Memory B cell (primary cell): ENCODE measurements at regions not wholly inside any gene's neighbourhood (a gene's known extent, or its start where the extent isn't known, plus 50 kb on each side); places are given as distances from the start of the nearest gene placed in this dataset.
"Not testable (repeated sequence)": the region's sequence is repeated elsewhere in the genome, so short reads cannot be mapped to it uniquely, and the experiment has no call there.

Experiments
- ATAC-seq: fragments of 150-1000 bp; cut with Tn5 transposase; 2 replicates; pipeline ENCODE4 v1.10.0; 2021; ENCODE audit warnings: low read depth, mild to moderate bottlenecking, moderate library complexity
- DNase-seq, 2 donors: peaks; one replicate each; pipeline ENCODE4 v3.0.0; 2022; ENCODE audit warnings: low spot score in 2 of 2
- H3K27ac Mint-ChIP-seq: one replicate; pipeline ENCODE4 v1.8.0; 2022; ENCODE audit warnings: mild to moderate bottlenecking, moderate library complexity, mixed read lengths
- H3K27me3 Mint-ChIP-seq: one replicate; pipeline ENCODE4 v1.8.0; 2022; ENCODE audit warnings: mixed read lengths
- H3K36me3 Mint-ChIP-seq: one replicate; pipeline ENCODE4 v1.8.0; 2022; ENCODE audit warnings: mild to moderate bottlenecking, mixed read lengths
- H3K4me1 Mint-ChIP-seq: one replicate; pipeline ENCODE4 v1.8.0; 2022; ENCODE audit warnings: mixed read lengths
- H3K4me3 Mint-ChIP-seq: one replicate; pipeline ENCODE4 v1.8.0; 2022; ENCODE audit warnings: mild to moderate bottlenecking, moderate library complexity, mixed read lengths
- H3K9me3 Mint-ChIP-seq: one replicate; pipeline ENCODE4 v1.8.0; 2022; ENCODE audit warnings: mixed read lengths

- not testable (repeated sequence) for ATAC-seq, H3K4me3 Mint-ChIP-seq, H3K27me3 Mint-ChIP-seq, H3K27ac Mint-ChIP-seq, H3K36me3 Mint-ChIP-seq, H3K9me3 Mint-ChIP-seq, H3K4me1 Mint-ChIP-seq, DNase-seq
These were observed 176.4 kb downstream of the AKR1D1 start for GRCh38 chr7:138252666-138253065.

- ATAC-seq (no peak), DNase-seq (no peak)
- Mint-ChIP-seq H3K27me3 (no peaks in the 10 kb centered on the region), H3K4me3 (no peak overlapping the region), H3K9me3 (peaks cover 3% of the 10 kb centered on the region), H3K27ac (no peak overlapping the region), H3K4me1 (no peaks in the 10 kb centered on the region), H3K36me3 (no peaks in the 10 kb centered on the region)
These were observed 178.2 kb downstream of the AKR1D1 start for GRCh38 chr7:138254444-138254843.

GRCh38 chr7:138257459-138258196 is 181.4 kb downstream of the AKR1D1 start:
- no peaks in the 10 kb centered on the region for H3K4me1 Mint-ChIP-seq
- DNase-seq = no peak
- H3K4me3 Mint-ChIP-seq = no peak overlapping the region
- H3K27ac Mint-ChIP-seq = no peak overlapping the region
- H3K9me3 Mint-ChIP-seq = peaks cover 3% of the 10 kb centered on the region
- H3K27me3 Mint-ChIP-seq = no peaks in the 10 kb centered on the region
- no peak for ATAC-seq
- H3K36me3 Mint-ChIP-seq = no peaks in the 10 kb centered on the region

- Mint-ChIP-seq H3K4me3 (no peak overlapping the region), H3K27me3 (no peaks in the 10 kb centered on the region), H3K36me3 (no peaks in the 10 kb centered on the region), H3K4me1 (no peaks in the 10 kb centered on the region), H3K9me3 (peaks cover 1% of the 10 kb centered on the region), H3K27ac (no peak overlapping the region)
- no peak for ATAC-seq
- DNase-seq = no peak
These were observed 181.9 kb downstream of the AKR1D1 start for GRCh38 chr7:138258197-138258559.

GRCh38 chr7:138259675-138260074 is 183.4 kb downstream of the AKR1D1 start:
- DNase-seq (no peak), ATAC-seq (no peak)
- Mint-ChIP-seq H3K4me3 (no peak overlapping the region), H3K27ac (no peak overlapping the region), H3K36me3 (no peaks in the 10 kb centered on the region), H3K4me1 (no peaks in the 10 kb centered on the region), H3K27me3 (no peaks in the 10 kb centered on the region), H3K9me3 (no peaks in the 10 kb centered on the region)

GRCh38 chr7:138267934-138268333 is 191.7 kb downstream of the AKR1D1 start:
- Mint-ChIP-seq H3K4me1 (no peaks in the 10 kb centered on the region), H3K4me3 (no peak overlapping the region), H3K27me3 (no peaks in the 10 kb centered on the region), H3K27ac (no peak overlapping the region), H3K9me3 (no peaks in the 10 kb centered on the region), H3K36me3 (no peaks in the 10 kb centered on the region)
- DNase-seq (no peak), ATAC-seq (no peak)

- no peaks in the 10 kb centered on the region for H3K9me3 Mint-ChIP-seq
- H3K27ac Mint-ChIP-seq = no peak overlapping the region
- ATAC-seq (no peak), DNase-seq (no peak)
- H3K4me3 Mint-ChIP-seq = no peak overlapping the region
- H3K4me1 Mint-ChIP-seq = no peaks in the 10 kb centered on the region
- no peaks in the 10 kb centered on the region for H3K36me3 Mint-ChIP-seq
- H3K27me3 Mint-ChIP-seq = no peaks in the 10 kb centered on the region
These were observed 183.2 kb upstream of the TRIM24 start for GRCh38 chr7:138276891-138277290.

GRCh38 chr7:138278601-138279000 is 181.5 kb upstream of the TRIM24 start:
- DNase-seq = no peak
- H3K27ac Mint-ChIP-seq = no peak overlapping the region
- H3K27me3 Mint-ChIP-seq = no peaks in the 10 kb centered on the region

GRCh38 chr7:138282997-138283396 is 177.1 kb upstream of the TRIM24 start:
- no peaks in the 10 kb centered on the region for H3K9me3 Mint-ChIP-seq
- DNase-seq (no peak), ATAC-seq (no peak)
- H3K4me1 Mint-ChIP-seq = no peaks in the 10 kb centered on the region
- H3K27ac Mint-ChIP-seq = no peak overlapping the region
- no peaks in the 10 kb centered on the region for H3K27me3 Mint-ChIP-seq
- H3K36me3 Mint-ChIP-seq = no peaks in the 10 kb centered on the region
- H3K4me3 Mint-ChIP-seq = no peak overlapping the region

More at GRCh38 chr7:138278601-138279000, 181.5 kb upstream of the TRIM24 start:
- H3K4me1 Mint-ChIP-seq = no peaks in the 10 kb centered on the region
- no peak overlapping the region for H3K4me3 Mint-ChIP-seq
- H3K9me3 Mint-ChIP-seq = no peaks in the 10 kb centered on the region
- no peaks in the 10 kb centered on the region for H3K36me3 Mint-ChIP-seq
- no peak for ATAC-seq

- no peak overlapping the region for H3K4me3 Mint-ChIP-seq
- peaks cover 4% of the 10 kb centered on the region for H3K9me3 Mint-ChIP-seq
- H3K36me3 Mint-ChIP-seq = no peaks in the 10 kb centered on the region
- H3K27me3 Mint-ChIP-seq = no peaks in the 10 kb centered on the region
- no peak for ATAC-seq
- no peaks in the 10 kb centered on the region for H3K4me1 Mint-ChIP-seq
- DNase-seq = no peak
- H3K27ac Mint-ChIP-seq = no peak overlapping the region
These were observed 174.9 kb upstream of the TRIM24 start for GRCh38 chr7:138285129-138285528.

GRCh38 chr7:138286846-138287245 is 173.2 kb upstream of the TRIM24 start:
- DNase-seq (no peak), ATAC-seq (no peak)
- peaks cover 4% of the 10 kb centered on the region for H3K9me3 Mint-ChIP-seq
- no peaks in the 10 kb centered on the region for H3K4me1 Mint-ChIP-seq
- H3K36me3 Mint-ChIP-seq = no peaks in the 10 kb centered on the region
- H3K4me3 Mint-ChIP-seq = no peak overlapping the region
- H3K27me3 Mint-ChIP-seq = no peaks in the 10 kb centered on the region
- no peak overlapping the region for H3K27ac Mint-ChIP-seq

- no peak overlapping the region for H3K4me3 Mint-ChIP-seq
- H3K27me3 Mint-ChIP-seq = no peaks in the 10 kb centered on the region
- H3K36me3 Mint-ChIP-seq = no peaks in the 10 kb centered on the region
- DNase-seq = no peak
- H3K4me1 Mint-ChIP-seq = no peaks in the 10 kb centered on the region
- H3K27ac Mint-ChIP-seq = no peak overlapping the region
- ATAC-seq = no peak
- peaks cover 4% of the 10 kb centered on the region for H3K9me3 Mint-ChIP-seq
These were observed 172.5 kb upstream of the TRIM24 start for GRCh38 chr7:138287549-138287948.

GRCh38 chr7:138289082-138289481 is 171.0 kb upstream of the TRIM24 start:
- ATAC-seq (no peak), DNase-seq (no peak)
- H3K27me3 Mint-ChIP-seq = no peaks in the 10 kb centered on the region

GRCh38 chr7:138289864-138290263 is 170.2 kb upstream of the TRIM24 start:
- Mint-ChIP-seq H3K36me3 (no peaks in the 10 kb centered on the region), H3K27me3 (no peaks in the 10 kb centered on the region), H3K9me3 (peaks cover 4% of the 10 kb centered on the region), H3K27ac (no peak overlapping the region), H3K4me1 (peaks cover 2% of the 10 kb centered on the region), H3K4me3 (no peak overlapping the region)
- ATAC-seq (no peak), DNase-seq (no peak)

More at GRCh38 chr7:138289082-138289481, 171.0 kb upstream of the TRIM24 start:
- Mint-ChIP-seq H3K4me3 (no peak overlapping the region), H3K36me3 (no peaks in the 10 kb centered on the region), H3K9me3 (peaks cover 4% of the 10 kb centered on the region), H3K27ac (no peak overlapping the region), H3K4me1 (no peaks in the 10 kb centered on the region)

GRCh38 chr7:138292951-138293350 is 167.1 kb upstream of the TRIM24 start:
- no peaks in the 10 kb centered on the region for H3K36me3 Mint-ChIP-seq
- ATAC-seq = no peak
- no peak overlapping the region for H3K4me3 Mint-ChIP-seq
- peaks cover 4% of the 10 kb centered on the region for H3K9me3 Mint-ChIP-seq
- peaks cover 7% of the 10 kb centered on the region for H3K4me1 Mint-ChIP-seq
- no peak for DNase-seq
- no peak overlapping the region for H3K27ac Mint-ChIP-seq
- no peaks in the 10 kb centered on the region for H3K27me3 Mint-ChIP-seq
